SK-N-SH treated with all-trans-retinoic acid at 6 μM for 48 hours (cell line): ENCODE measurements at regions not wholly inside any gene's neighbourhood (a gene's known extent, or its start where the extent isn't known, plus 50 kb on each side); places are given as distances from the start of the nearest gene placed in this dataset.

ENCODE experiments used
- PATZ1 ChIP-seq: fragments of 250-450 bp; sonication (Bioruptor Pico); IDR thresholded peaks from 2 replicates; pipeline ENCODE4 v1.8.0; 2020; ENCODE audit warnings: mild to moderate bottlenecking, moderate library complexity, borderline replicate concordance
- TOX ChIP-seq: fragments of 250-450 bp; sonication (Bioruptor Pico); IDR thresholded peaks from 2 replicates; pipeline ENCODE4 v1.8.0; 2021; ENCODE audit warnings: mild to moderate bottlenecking, moderate library complexity, borderline replicate concordance
- ZNF565 ChIP-seq: fragments of 450-650 bp; formaldehyde crosslinking; conservative IDR thresholded peaks from 2 replicates; pipeline ENCODE4 v1.5.0; 2020; ENCODE audit warnings: low read depth, mild to moderate bottlenecking, moderate library complexity

- TF ChIP-seq PATZ1 (no peak), TOX (no peak), ZNF565 (CRISPR knock-in tag) (no peak)
Measured at GRCh38 chr7:82517050-82517449, 73.5 kb upstream of the CACNA2D1 start.
